ENCODE measurements at regions not wholly inside any gene's neighbourhood (a gene's known extent, or its start where the extent isn't known, plus 50 kb on each side); places are given as distances from the start of the nearest gene placed in this dataset.

GRCh38 chr4:10741961-10742699, 57.6 kb upstream of the CLNK start:
- no peak for TF ChIP-seq CTCF (IDR thresholded peaks at IDR 0.05 in 8 of 11, conservative IDR thresholded peaks at IDR 0.05 in 3 of 11)
- TF ChIP-seq POLR2A (IDR thresholded peaks at IDR 0.05): no peak
- TF ChIP-seq POLR2AphosphoS5 (IDR thresholded peaks at IDR 0.05): no peak
